ENCODE measurements at regions not wholly inside any gene's neighbourhood (a gene's known extent, or its start where the extent isn't known, plus 50 kb on each side); places are given as distances from the start of the nearest gene placed in this dataset.

DNA sequence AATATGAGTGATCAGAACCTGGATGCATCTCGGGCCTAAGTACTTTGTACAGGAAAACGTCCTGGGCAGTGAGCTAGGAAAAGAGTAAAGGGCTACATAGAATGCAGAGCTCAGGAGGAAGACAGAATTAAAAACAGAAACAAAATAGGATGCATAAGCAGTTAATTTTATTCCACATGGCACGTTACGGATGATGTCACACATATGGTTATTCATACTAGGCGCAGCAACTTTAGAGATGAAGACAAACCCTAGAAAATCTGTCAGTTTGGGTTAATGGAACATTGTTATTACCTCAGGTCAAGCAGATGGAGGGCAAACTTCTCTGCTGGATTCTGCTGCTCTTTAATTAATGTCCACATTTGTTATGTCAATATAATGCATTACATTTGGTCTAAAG lies 445.4 kb downstream of the ANXA1 start:
- Histone ChIP-seq H3K4me1 (no peaks in the 10 kb centered on the region), H3K27ac (no peak overlapping the region), H3K9me3 (no peaks in the 10 kb centered on the region), H3K27me3 (ENCODE audit: insufficient read depth in 3 of 3, low read length in 2 of 3) (no peaks in the 10 kb centered on the region), H3K36me3 (ENCODE audit: insufficient read depth in 1 of 2, low read depth in 1 of 2) (no peaks in the 10 kb centered on the region), H3K4me3 (no peak overlapping the region)
- no peak for DNase-seq
- ATAC-seq = no peak
- TF ChIP-seq CTCF (IDR thresholded peaks at IDR 0.05) = no peak
- WGBS, 3 donors = 73 to 82% (median 75%) methylated on average over 5 of the region's 5 CpGs
- intact Hi-C loops (cut with DNase I) = no loop called here

DNA sequence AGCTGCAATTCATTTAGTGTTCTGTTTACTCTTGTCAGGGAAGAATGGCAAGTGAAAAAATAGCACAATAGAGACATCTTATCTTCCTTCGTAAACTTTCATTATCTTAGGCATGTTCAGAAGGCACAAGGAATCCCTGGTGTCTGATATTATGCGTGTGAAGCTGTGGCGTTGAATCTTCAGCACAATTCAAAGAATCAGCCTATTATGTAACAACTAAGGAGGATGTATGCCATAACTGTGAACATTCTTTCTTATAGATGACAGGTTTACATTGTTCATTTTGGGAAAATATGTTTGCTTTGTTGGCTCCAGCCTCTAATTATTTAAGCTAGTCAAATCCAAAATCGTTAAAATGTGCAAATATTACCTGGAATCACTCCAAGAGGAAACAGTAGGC lies 446.1 kb downstream of the ANXA1 start:
- Histone ChIP-seq H3K4me1 (no peaks in the 10 kb centered on the region), H3K36me3 (ENCODE audit: insufficient read depth in 1 of 2, low read depth in 1 of 2) (no peaks in the 10 kb centered on the region), H3K27me3 (ENCODE audit: insufficient read depth in 3 of 3, low read length in 2 of 3) (no peaks in the 10 kb centered on the region), H3K27ac (no peak overlapping the region), H3K4me3 (no peak overlapping the region), H3K9me3 (no peaks in the 10 kb centered on the region)
- 75 to 76% (median 75%) methylated on average over 4 of the region's 4 CpGs for WGBS, 3 donors
- no peak for ATAC-seq
- no peak for TF ChIP-seq CTCF (IDR thresholded peaks at IDR 0.05)
- intact Hi-C loops (cut with DNase I) = no loop called here
- DNase-seq = no peak

DNA sequence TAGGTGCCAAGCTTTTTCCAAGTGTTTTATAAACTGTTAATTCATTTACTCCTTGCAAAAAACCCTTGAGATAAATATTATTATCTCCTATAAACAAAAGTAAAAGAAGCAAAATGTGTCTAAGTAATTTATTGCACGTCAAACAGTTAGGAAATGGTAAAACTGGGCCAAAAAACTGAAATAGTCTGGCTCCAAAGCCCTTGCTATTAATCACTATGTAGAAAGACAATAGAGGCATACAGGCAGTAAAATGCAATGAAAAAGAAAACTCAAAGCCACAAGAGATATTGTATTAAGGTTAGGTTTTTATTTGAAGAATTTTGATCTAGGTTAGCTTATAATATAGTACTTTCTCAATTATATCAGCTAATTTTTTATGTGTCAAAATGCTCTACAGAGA lies 457.7 kb downstream of the ANXA1 start:
- no peak for ATAC-seq
- whole genome bisulfite sequencing, 3 donors = 23 to 31% (median 26%) methylated on average over 1 of the region's 1 CpG

GRCh38 chr9:73611032-73611431 lies 459.4 kb downstream of the ANXA1 start:
- no peak for TF ChIP-seq CTCF (IDR thresholded peaks at IDR 0.05)

More for the DNA sequence above, 457.7 kb downstream of the ANXA1 start:
- DNase-seq = no peak
- Histone ChIP-seq H3K4me3 (no peak overlapping the region), H3K27me3 (ENCODE audit: insufficient read depth in 3 of 3, low read length in 2 of 3) (no peaks in the 10 kb centered on the region), H3K4me1 (no peaks in the 10 kb centered on the region), H3K36me3 (ENCODE audit: insufficient read depth in 1 of 2, low read depth in 1 of 2) (no peaks in the 10 kb centered on the region), H3K27ac (no peak overlapping the region), H3K9me3 (no peaks in the 10 kb centered on the region)
- no peak for TF ChIP-seq CTCF (IDR thresholded peaks at IDR 0.05)
- intact Hi-C loops (cut with DNase I) = no loop called here

GRCh38 chr9:73613092-73613701 lies 461.5 kb downstream of the ANXA1 start:
- H3K36me3 ChIP-seq (ENCODE audit: insufficient read depth in 1 of 2, low read depth in 1 of 2) = no peaks in the 10 kb centered on the region
- no peak overlapping the region for H3K27ac ChIP-seq
- no peaks in the 10 kb centered on the region for H3K9me3 ChIP-seq
- no peak for DNase-seq
- no peaks in the 10 kb centered on the region for H3K4me1 ChIP-seq
- no peak overlapping the region for H3K4me3 ChIP-seq
- no peak for TF ChIP-seq CTCF (IDR thresholded peaks at IDR 0.05)
- 72 to 82% (median 81%) methylated on average over 4 of the region's 4 CpGs for WGBS, 3 donors
- ATAC-seq = no peak
- H3K27me3 ChIP-seq (ENCODE audit: insufficient read depth in 3 of 3, low read length in 2 of 3) = no peaks in the 10 kb centered on the region
- intact Hi-C loops (cut with DNase I) = no loop called here

More at GRCh38 chr9:73611032-73611431, 459.4 kb downstream of the ANXA1 start:
- H3K27me3 ChIP-seq (ENCODE audit: insufficient read depth in 3 of 3, low read length in 2 of 3) = no peaks in the 10 kb centered on the region
- no peak overlapping the region for H3K4me3 ChIP-seq
- H3K4me1 ChIP-seq = no peaks in the 10 kb centered on the region
- intact Hi-C loops (cut with DNase I) = no loop called here
- ATAC-seq (no peak), DNase-seq (no peak)
- H3K27ac ChIP-seq = no peak overlapping the region
- H3K9me3 ChIP-seq = no peaks in the 10 kb centered on the region
- H3K36me3 ChIP-seq (ENCODE audit: insufficient read depth in 1 of 2, low read depth in 1 of 2) = no peaks in the 10 kb centered on the region
- WGBS, 3 donors = 61 to 70% (median 69%) methylated on average over 2 of the region's 2 CpGs

Measured in psoas muscle (tissue), 7 donors.